Stimulated activated CD8-positive, alpha-beta memory T cell treated with anti-CD3 and anti-CD28 coated beads, Interleukin-4, amount 100 ng/mL, for 48 hours (primary cell): ENCODE measurements at regions not wholly inside any gene's neighbourhood (a gene's known extent, or its start where the extent isn't known, plus 50 kb on each side); places are given as distances from the start of the nearest gene placed in this dataset.

ENCODE experiments used
- DNase-seq: peaks from one replicate; pipeline ENCODE4 v3.0.0-alpha.2; 2020

- DNase-seq: no peak
Observed at GRCh38 chr6:148128014-148128730, 214.5 kb upstream of the SASH1 start.

DNA sequence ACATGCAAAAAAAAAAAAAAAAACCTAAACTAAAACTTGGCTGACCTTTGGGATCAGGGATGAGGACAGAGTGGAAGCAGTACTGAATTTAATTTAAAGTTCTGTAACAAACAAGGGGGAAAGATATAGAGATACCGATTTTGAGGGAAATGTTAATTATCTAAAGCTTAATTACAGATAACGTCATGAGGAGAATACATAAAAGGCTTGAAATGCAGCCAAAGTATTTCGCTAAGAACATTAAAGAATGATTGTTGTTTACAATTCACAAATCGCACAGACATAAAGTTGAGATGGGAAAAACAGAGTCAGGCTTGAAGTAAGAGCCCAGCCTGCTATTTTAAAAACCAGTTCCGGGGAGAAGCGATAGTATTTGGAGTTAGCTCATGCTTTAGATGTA is 208.0 kb upstream of the SASH1 start:
- DNase-seq: no peak

DNA sequence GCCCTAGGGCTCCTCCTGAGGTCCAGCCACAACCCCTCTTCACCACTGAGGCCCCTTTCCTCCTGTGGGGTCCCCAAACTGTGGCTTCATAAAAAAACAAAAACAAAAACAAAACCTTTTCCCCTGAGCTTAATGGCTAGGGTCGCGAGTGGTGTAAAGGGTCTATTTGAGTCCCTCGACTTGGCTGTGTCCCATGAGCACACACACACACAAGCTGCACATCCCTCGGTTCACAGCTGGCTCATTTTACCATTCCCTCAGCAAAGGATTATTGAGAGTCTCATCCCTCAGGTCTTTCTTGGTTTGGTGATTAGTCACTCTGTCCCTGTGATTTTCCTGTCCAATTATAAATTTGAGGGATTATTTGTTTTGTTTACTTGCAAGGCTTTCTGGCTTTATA is 206.1 kb upstream of the SASH1 start:
- no peak for DNase-seq

DNA sequence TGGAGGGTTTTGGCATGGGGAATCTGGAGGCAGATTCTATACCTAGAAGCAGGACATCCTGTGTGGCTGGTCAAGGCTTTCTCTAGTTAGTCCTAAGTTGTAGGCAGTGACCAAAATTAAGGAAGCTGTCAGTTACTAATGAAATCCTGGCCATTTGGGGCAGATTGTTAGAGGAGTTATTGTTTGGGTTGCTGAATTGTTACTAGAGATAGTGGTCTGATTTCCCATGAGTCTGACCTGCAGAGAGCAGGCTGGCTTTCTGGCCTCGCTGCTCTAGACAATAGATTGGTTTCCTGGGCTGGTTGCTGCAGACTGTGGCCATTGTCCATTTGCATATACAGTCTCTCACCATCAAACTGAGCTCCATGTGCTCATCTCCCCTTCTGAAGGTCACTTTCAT is 205.0 kb upstream of the SASH1 start:
- no peak for DNase-seq

DNA sequence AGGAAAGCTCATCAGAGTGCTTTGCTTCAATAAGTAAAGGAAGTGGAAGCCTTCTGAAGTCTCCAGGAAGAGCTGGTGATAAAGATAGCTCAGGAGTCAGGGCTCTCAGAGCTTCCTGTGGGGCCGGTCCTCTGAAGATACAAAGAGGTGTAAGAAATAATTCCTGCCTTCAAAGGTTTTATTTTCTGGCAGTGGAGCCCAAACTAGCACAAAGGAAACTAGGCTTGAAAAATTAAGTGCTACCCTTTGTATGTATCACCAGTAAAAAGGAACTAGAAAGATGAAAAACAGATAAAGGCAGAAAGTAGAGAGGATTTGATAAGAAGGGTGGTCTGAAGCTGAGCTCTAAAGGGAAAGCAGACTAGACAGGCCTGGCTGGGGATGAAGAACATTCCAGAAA is 204.1 kb upstream of the SASH1 start:
- no peak for DNase-seq

DNA sequence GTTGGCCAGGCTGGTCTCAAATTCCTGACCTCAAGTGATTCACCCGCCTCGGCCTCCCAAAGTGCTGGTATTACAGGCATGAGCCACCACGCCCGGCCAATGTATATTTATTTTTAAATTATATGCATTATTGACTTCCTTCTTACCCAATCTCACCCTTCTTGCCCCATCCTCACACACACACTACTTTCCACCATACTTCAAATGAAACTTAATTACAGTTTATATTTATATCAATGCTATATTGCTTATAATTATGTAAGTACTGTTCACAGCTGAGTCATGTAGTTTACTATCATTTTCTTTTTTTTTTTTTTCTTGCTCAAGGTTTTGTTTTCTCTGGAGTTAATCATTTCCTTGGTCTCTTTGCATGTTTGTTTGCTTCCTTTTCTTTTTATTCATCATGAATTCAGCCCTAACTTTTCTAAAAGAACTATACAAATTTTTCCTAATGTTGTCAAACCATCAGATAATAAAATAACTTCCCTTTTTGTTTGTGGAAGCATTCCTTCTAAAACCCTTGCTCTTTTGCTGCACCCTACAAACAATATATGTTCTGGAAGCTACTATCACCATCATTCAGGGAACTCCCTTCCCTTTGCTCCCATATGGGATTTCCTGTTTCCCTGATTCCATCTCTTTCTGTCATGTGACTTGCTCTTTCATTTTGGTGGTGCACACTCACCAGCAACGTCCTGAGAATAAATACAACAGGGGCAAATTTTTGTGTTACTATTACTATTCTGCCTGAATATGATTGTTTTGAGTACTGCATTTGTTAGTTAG is 201.7 kb upstream of the SASH1 start:
- no peak for DNase-seq

DNA sequence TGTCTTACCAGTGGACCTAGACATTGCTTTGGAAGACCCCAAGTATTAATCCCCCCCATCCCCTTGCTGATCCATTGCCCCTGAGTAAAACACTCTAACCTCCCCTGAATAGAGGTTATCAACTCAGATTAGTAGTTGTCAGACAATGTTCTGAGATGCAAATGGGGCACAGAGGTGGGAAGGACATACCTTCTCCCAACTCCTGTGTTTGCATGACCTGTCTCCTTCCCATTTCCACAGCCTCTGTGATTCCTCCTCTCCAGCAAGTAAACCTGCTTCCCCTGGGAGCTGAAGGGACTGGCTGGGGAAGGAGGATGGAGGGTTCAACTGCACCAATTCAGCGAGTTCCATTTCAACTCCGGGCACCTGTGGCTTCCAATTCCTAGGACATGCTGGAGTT is 199.8 kb upstream of the SASH1 start:
- no peak for DNase-seq

GRCh38 chr6:148143771-148144170 is 198.9 kb upstream of the SASH1 start:
- no peak for DNase-seq

GRCh38 chr6:148144917-148145521 is 197.6 kb upstream of the SASH1 start:
- peak; percentile 86 for DNase-seq

- DNase-seq: peak; percentile 59
Observed at GRCh38 chr6:148146717-148147462, 195.7 kb upstream of the SASH1 start.

DNA sequence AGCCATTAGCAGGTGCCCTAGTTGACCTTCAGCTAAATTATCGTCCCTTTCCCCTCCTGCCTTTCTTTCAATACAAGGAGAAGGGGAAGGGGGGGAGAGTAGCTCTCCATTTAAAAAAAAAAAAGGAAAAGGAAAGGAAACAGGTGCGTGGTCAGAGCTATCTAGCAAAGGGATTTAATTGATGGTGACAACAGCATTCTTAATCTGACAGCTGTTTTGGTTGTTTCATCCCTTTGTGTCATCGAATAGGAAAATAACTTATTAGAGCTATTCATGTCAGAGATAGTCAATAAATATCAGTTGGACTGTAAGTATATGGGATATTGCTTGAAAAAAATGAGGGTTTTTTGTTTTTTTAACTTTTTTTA is 195.2 kb upstream of the SASH1 start:
- DNase-seq: no peak

- no peak for DNase-seq
Observed at GRCh38 chr6:148151896-148152643, 190.6 kb upstream of the SASH1 start.

DNA sequence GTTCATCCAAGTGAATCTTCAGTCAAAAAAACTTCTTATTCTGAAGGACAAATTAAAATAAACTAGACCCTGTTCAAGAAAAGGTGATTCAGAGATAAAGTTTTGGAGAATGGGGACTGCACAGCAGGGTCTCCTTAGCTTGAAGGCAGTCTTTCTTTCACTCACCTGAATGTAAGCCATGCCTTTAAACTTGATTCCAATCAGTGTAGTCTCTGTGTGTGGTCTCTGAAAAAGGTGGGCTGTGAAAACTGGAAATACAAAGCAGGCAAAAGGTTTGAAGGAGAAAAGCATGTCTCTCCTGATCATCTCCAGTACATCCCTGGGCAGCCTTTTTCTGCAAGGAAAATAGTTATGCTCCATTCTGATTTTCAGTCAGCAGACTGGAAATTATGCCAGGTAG is 188.0 kb upstream of the SASH1 start:
- no peak for DNase-seq

DNA sequence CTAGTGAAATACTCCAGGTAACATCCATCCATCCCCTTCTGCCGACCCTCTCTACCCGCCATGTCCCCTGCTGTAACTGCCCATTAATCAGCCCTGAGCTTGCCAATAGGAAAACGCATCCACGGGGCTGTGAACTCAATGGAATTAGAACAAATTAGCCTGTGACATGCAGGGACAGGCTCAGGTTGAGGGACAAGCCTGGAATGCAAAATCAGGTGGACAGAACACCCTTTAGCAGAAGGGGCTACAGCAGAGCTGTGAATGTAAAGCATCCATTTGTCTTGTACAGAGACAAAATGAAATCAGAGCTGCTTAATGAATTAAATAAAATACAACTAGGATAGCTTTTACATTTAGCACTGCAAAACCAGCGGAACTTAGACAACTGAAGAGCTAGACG is 187.3 kb upstream of the SASH1 start:
- DNase-seq: no peak

GRCh38 chr6:148157841-148158240 is 184.8 kb upstream of the SASH1 start:
- no peak for DNase-seq

- DNase-seq: no peak
Observed at GRCh38 chr6:148164645-148165044, 178.0 kb upstream of the SASH1 start.

DNA sequence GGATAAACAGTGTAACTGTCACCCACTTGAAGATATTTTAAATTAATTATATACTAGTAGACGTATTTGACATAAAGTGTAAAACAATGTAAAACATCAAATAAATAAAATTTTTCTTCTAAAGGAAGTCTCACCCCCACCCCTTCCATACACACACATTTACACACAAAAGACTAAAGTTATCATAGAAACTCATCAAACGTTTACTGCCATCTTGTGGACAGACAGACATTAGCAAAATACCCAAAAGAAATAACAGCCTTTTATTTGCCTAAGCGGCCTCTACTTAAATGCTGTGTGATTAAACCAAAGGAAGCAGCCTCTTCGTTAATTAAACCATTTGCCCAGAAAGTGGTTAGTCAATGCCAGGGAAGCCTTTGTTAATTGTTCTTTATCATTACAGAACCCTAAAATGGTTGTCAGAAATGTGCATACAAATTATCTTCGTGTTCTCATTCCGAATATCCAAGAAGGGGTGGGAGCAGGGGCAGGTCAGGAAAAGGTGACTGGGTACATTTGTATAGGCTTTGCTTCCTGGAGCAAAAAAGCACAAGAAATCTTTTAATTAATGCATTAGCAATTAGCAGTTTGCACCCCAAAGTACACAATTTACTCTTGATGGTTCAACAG is 176.2 kb upstream of the SASH1 start:
- no peak for DNase-seq

DNA sequence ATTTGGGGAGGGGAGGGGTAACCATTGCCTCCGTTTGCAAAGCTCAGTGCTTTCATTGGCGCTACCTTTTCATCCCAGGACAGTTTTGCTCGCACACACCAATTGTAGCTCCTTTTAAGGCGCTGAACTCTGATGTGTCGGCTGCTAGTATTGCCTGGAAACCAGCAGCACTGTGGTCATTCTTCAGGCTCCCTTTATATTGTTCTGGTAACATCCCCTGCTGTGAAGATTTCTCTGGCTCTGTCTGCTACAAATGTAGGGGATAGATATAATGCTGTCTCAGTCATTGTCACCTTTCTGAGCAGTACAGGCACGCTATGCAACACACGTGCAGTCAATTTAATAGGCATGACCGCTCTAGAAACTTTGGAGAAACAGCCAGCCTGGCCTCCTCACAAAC is 172.9 kb upstream of the SASH1 start:
- DNase-seq: no peak

DNA sequence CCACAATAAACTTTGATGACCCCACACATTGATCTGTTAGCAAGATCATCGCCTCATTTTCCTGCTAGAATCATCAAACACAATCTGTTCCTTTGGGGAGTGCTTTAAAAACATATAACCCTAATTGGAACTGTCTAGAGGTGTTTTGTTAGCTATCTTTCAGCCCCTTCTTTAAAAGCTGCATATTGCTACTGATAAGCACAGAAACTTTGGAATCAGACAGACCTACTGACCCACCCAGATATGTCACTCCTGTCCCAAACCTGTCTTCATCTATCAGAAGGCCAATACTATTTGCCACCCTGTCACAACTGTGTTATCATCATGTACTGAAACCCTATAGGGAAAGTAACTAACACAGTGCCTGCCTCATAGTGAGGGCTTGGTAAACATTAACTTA is 172.4 kb upstream of the SASH1 start:
- no peak for DNase-seq

DNA sequence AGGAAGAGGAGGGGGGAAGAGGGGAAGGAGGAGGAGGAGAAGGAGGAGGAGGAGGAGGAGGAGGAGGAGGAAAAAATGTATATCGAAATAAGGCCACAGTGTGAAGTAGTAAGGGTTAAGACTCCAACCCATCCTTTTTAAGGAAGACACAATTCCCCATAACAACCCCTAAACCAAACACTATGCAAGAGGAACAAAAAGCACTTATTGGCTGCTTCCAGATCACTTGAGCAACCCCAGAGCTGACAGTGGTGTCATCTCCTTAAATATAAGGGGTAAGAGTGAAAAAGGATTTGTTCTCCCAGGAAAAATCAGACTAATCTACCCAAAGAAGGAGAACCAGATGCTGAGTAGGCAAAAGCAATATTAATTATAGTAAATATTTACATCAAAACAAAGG is 169.1 kb upstream of the SASH1 start:
- no peak for DNase-seq

GRCh38 chr6:148175550-148176188 is 167.0 kb upstream of the SASH1 start:
- no peak for DNase-seq
